Hepatocyte (in vitro differentiated cells): ENCODE measurements at regions not wholly inside any gene's neighbourhood (a gene's known extent, or its start where the extent isn't known, plus 50 kb on each side); places are given as distances from the start of the nearest gene placed in this dataset.

ENCODE experiments used
- DNase-seq: peaks from one replicate; pipeline ENCODE4 v3.0.0-alpha.2; 2016; ENCODE audit warnings: low spot score
- H2AFZ ChIP-seq: fragments of 200-600 bp; sonication (generic); 2 replicates; pipeline ENCODE4 v1.6.0; 2016; ENCODE audit warnings: antibody characterized with exemption, mild to moderate bottlenecking
- H3K27ac ChIP-seq: fragments of 200-600 bp; sonication (generic); 2 replicates; pipeline ENCODE4 v1.5.1; 2016; ENCODE audit warnings: mild to moderate bottlenecking
- H3K27me3 ChIP-seq: fragments of 200-600 bp; sonication (generic); 2 replicates; pipeline ENCODE4 v1.6.1; 2016
- H3K36me3 ChIP-seq: fragments of 200-600 bp; sonication (generic); replicated peaks from 2 replicates; pipeline ENCODE4 v1.5.1; 2016; ENCODE audit warnings: low read depth; ENCODE audit not compliant: insufficient read depth
- H3K4me1 ChIP-seq: fragments of 200-600 bp; sonication (generic); 2 replicates; pipeline ENCODE4 v1.5.1; 2016; ENCODE audit warnings: mild to moderate bottlenecking, moderate library complexity; ENCODE audit not compliant: insufficient read depth
- H3K4me2 ChIP-seq: fragments of 200-600 bp; sonication (generic); 2 replicates; pipeline ENCODE4 v1.6.0; 2016
- H3K4me3 ChIP-seq: fragments of 200-600 bp; sonication (generic); 2 replicates; pipeline ENCODE4 v1.5.1; 2016; ENCODE audit warnings: mild to moderate bottlenecking
- H3K79me2 ChIP-seq: fragments of 200-600 bp; sonication (generic); 2 replicates; pipeline ENCODE4 v1.6.0; 2017; ENCODE audit warnings: mild to moderate bottlenecking
- H3K9me2 ChIP-seq: fragments of 200-600 bp; sonication (generic); replicated peaks from 2 replicates; pipeline ENCODE4 v1.6.0; 2017; ENCODE audit warnings: mild to moderate bottlenecking; ENCODE audit not compliant: insufficient read depth
- H3K9me3 ChIP-seq: fragments of 200-600 bp; sonication (generic); 2 replicates; pipeline ENCODE4 v1.5.1; 2016; ENCODE audit warnings: low read depth, mild to moderate bottlenecking
- H4K20me1 ChIP-seq: fragments of 200-600 bp; sonication (generic); 2 replicates; pipeline ENCODE4 v1.6.0; 2016; ENCODE audit warnings: mild to moderate bottlenecking; ENCODE audit not compliant: insufficient read depth, poor library complexity, severe bottlenecking
- EZH2 ChIP-seq: fragments of 200-600 bp; sonication (generic); IDR thresholded peaks from 2 replicates; pipeline ENCODE4 v1.6.1; 2016; ENCODE audit warnings: antibody characterized with exemption, mild to moderate bottlenecking, borderline replicate concordance
- EZH2phosphoT487 ChIP-seq: fragments of 200-600 bp; sonication (generic); IDR thresholded peaks from one replicate; pipeline ENCODE4 v1.6.1; 2018; ENCODE audit warnings: antibody characterized with exemption, mild to moderate bottlenecking, low read depth, moderate library complexity; ENCODE audit not compliant: unreplicated experiment, severe bottlenecking
- WGBS: methylation state at CpG from one replicate; pipeline ENCODE4 v1.1.6; 2016; ENCODE audit warnings: low lambda C conversion rate; ENCODE audit errors: missing lambda C conversion rate; 5-methylcytosine and 5-hydroxymethylcytosine counted together
- TF ChIP-seq, protein P1 (sequence below): fragments of 200-600 bp; sonication (generic); IDR thresholded peaks from 2 replicates; pipeline ENCODE4 v1.5.1; 2016; ENCODE audit warnings: antibody characterized with exemption, mild to moderate bottlenecking; ENCODE audit not compliant: poor library complexity

DNA sequence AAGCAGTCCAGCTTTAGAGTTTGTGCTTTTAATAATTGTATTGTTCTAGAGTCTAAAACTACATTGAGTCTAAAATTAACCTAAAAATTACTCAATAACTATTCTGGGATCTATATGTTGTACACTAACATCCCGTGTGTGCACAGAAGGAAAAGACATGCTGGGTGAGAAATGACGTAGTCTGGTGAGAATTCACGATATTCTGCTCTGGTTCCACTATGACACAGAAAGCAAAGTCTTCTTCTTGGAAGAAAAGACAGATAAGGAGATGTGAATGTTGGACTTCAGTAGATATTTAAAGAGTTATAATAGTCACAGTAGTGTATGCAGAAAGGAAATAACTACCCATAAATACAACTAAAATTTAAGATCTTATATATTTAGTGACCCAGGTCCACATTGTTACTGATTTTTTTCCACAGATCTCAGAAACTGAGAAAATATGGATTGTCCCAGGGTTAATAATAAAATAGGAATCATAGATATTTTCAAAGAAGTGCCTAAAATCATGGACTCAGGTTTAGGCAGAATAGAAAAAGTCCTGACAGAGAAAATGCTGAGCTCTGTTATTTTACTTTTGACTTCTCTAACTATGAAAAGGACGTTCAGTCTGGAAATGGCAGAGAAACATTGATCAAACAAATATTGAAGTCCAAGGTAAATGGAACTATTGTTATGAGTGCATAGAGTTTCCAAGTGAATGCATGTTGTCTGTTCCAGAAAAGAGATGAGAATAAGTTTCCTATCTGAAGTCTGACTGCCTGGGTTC is 170.7 kb downstream of the ANKRD50 start:
- no peak overlapping the region for H3K4me3 ChIP-seq
- no peaks in the 10 kb centered on the region for H3K4me1 ChIP-seq
- 75% methylated on average over 4 of the region's 4 CpGs for WGBS
- H3K27ac ChIP-seq: no peak overlapping the region
- H4K20me1 ChIP-seq: no peaks in the 10 kb centered on the region
- DNase-seq: no peak
- no peaks in the 10 kb centered on the region for H3K9me2 ChIP-seq
- H3K79me2 ChIP-seq: no peaks in the 10 kb centered on the region
- H3K36me3 ChIP-seq: no peaks in the 10 kb centered on the region
- no peak overlapping the region for H2AFZ ChIP-seq
- no peaks in the 10 kb centered on the region for H3K9me3 ChIP-seq
- TF ChIP-seq EZH2phosphoT487: no peak
- no peak for TF ChIP-seq EZH2
- TF ChIP-seq, protein P1, sequence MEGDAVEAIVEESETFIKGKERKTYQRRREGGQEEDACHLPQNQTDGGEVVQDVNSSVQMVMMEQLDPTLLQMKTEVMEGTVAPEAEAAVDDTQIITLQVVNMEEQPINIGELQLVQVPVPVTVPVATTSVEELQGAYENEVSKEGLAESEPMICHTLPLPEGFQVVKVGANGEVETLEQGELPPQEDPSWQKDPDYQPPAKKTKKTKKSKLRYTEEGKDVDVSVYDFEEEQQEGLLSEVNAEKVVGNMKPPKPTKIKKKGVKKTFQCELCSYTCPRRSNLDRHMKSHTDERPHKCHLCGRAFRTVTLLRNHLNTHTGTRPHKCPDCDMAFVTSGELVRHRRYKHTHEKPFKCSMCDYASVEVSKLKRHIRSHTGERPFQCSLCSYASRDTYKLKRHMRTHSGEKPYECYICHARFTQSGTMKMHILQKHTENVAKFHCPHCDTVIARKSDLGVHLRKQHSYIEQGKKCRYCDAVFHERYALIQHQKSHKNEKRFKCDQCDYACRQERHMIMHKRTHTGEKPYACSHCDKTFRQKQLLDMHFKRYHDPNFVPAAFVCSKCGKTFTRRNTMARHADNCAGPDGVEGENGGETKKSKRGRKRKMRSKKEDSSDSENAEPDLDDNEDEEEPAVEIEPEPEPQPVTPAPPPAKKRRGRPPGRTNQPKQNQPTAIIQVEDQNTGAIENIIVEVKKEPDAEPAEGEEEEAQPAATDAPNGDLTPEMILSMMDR: no peak
- H3K27me3 ChIP-seq: no peaks in the 10 kb centered on the region
- no peak overlapping the region for H3K4me2 ChIP-seq

DNA sequence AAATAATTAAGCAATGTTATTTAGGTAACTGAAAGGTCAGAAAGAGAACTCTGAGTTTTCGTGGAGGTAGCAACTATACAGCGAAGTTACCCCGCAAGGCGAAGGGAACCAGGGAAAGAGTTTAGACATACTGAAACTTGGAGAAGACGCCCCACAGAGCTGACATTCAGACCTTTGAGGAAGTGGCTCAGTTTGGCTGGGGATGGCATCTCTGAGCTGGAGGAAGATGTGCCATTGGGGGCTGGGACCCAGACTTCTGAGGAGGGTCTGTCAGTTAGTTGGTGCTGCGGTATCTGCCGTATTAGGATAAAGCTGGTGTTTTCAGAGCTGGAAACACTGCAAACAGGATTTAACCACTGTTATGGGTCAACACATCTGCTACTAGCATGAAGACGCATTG is 156.6 kb downstream of the ANKRD50 start:
- Histone ChIP-seq H4K20me1 (no peaks in the 10 kb centered on the region), H3K4me3 (no peak overlapping the region), H3K27ac (no peak overlapping the region), H3K4me1 (no peaks in the 10 kb centered on the region), H3K9me3 (no peaks in the 10 kb centered on the region), H3K4me2 (no peak overlapping the region), H3K9me2 (no peaks in the 10 kb centered on the region), H3K27me3 (no peaks in the 10 kb centered on the region), H3K79me2 (no peaks in the 10 kb centered on the region), H3K36me3 (no peaks in the 10 kb centered on the region), H2AFZ (no peak overlapping the region)
- TF ChIP-seq, protein P1: no peak
- TF ChIP-seq EZH2 (no peak), EZH2phosphoT487 (no peak)
- 93% methylated on average over 8 of the region's 8 CpGs for WGBS
- no peak for DNase-seq

DNA sequence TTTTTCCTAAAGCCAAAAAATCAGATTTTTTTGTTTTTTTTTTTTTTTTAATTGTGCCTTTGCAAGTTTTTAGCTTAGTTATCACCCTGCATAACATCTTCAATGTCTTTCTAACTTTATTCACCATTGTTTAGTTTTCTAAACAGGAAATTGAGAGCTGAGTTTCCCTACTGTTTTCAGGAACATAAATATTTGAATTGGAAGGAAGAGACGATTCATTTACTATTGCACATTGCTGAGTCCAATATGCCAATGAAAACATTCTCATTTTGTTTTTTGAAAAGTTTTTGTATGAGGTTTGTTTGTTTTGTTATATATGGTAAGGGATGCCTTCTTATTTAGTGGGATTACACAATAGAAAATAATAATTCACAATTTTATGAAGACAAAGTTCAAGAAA is 148.4 kb downstream of the ANKRD50 start:
- no peak overlapping the region for H2AFZ ChIP-seq
- no peak for DNase-seq
- TF ChIP-seq EZH2: no peak
- TF ChIP-seq, protein P1: no peak
- no peak for TF ChIP-seq EZH2phosphoT487
- no peaks in the 10 kb centered on the region for H3K9me3 ChIP-seq
- no peaks in the 10 kb centered on the region for H3K4me1 ChIP-seq
- H3K79me2 ChIP-seq: no peaks in the 10 kb centered on the region
- no peak overlapping the region for H3K4me2 ChIP-seq
- H3K27me3 ChIP-seq: no peaks in the 10 kb centered on the region
- H4K20me1 ChIP-seq: no peaks in the 10 kb centered on the region
- no peak overlapping the region for H3K4me3 ChIP-seq
- H3K27ac ChIP-seq: no peak overlapping the region
- WGBS: 81% methylated on average over 1 of the region's 1 CpG
- no peaks in the 10 kb centered on the region for H3K9me2 ChIP-seq
- H3K36me3 ChIP-seq: no peaks in the 10 kb centered on the region
